GM10266 (cell line): ENCODE measurements at regions not wholly inside any gene's neighbourhood (a gene's known extent, or its start where the extent isn't known, plus 50 kb on each side); places are given as distances from the start of the nearest gene placed in this dataset.

Experiments used
- DNase-seq: peaks from one replicate; pipeline ENCODE4 v3.0.0; 2012; ENCODE audit errors: extremely low spot score
- TF ChIP-seq, protein P1 (sequence below): IDR thresholded peaks from 2 replicates; pipeline ENCODE4 v1.5.1; 2012; ENCODE audit warnings: mild to moderate bottlenecking, low read depth; ENCODE audit not compliant: control insufficient read depth, insufficient read depth; ENCODE audit errors: missing control alignments

DNA sequence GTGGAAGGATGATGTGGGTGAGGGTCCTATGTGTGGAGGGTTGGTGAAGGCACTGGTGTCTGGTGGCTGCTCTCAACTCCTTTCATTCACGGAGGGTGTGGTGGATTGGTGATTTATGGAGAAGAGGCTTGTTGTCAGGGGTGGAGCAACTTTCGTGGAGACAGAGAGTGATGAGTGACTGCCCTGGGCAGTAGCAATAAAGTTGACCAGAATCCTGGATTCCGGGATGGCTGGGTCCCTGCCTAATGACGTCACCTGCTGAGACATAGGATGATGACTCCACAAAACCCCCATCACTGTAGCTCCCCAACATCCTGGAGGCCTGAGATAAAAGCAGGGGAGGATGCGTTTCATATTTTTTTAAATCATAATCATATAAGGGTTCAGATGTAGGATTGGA lies 193.0 kb downstream of the ACKR3 start:
- TF ChIP-seq, protein P1, sequence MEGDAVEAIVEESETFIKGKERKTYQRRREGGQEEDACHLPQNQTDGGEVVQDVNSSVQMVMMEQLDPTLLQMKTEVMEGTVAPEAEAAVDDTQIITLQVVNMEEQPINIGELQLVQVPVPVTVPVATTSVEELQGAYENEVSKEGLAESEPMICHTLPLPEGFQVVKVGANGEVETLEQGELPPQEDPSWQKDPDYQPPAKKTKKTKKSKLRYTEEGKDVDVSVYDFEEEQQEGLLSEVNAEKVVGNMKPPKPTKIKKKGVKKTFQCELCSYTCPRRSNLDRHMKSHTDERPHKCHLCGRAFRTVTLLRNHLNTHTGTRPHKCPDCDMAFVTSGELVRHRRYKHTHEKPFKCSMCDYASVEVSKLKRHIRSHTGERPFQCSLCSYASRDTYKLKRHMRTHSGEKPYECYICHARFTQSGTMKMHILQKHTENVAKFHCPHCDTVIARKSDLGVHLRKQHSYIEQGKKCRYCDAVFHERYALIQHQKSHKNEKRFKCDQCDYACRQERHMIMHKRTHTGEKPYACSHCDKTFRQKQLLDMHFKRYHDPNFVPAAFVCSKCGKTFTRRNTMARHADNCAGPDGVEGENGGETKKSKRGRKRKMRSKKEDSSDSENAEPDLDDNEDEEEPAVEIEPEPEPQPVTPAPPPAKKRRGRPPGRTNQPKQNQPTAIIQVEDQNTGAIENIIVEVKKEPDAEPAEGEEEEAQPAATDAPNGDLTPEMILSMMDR: no peak
- no peak for DNase-seq

DNA sequence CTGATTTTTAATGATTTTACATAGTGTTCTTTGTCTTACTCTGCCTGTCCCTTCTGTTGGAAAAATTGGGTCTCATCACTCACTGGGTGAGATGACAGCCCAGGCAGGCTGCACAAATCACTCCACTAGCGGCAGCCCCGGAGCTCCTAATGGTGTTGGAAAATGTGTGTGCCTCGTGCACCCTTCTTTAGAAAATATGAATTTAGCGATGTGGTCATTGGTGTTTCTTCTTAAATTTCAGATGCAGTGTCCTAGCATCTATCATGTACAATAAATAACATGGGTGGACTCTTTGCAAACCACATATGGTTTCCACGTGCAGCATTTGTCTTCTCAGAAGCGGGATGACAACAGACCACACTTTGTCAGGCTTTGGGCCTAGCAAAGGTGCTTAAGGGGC lies 194.2 kb downstream of the ACKR3 start:
- TF ChIP-seq, protein P1: no peak
- no peak for DNase-seq

DNA sequence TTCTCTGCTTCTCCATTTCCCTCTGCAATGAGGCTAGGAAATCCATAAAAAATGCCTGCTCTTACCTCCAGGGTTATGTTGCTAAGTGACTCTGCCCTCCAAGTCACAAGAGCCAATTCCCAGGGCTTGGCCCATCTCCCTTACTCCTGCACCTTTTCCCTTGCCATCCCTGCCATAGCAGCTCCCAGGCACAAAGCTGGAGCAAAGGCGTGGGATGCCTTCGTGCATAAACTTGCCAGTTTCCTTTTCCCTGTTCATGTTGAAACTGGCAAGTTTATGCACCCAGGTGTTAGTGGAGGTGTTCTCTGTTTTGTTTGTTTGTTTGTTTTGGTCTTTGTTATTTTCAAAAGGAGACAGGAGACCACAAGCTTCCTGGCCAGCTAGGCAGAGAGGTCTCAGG lies 195.1 kb downstream of the ACKR3 start:
- TF ChIP-seq, protein P1: no peak
- no peak for DNase-seq

DNA sequence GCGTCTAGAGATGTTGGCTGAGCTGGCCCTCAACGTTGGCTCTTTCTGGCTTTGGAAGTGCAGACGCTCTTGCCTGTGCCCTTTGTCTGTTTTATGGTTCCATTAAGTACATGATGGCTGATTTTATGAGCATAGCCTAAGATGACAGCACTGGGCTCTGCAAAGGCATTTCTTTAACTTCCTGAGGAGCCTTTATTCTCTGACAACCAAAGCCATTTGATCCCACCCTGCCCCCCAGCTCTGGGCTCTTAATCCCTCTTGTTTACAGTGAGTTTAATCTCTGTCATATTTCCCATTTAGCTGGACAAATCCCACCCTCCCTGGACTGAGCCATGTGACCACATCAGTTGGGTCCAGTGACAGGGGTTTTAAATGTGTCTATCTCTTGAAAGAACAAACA lies 195.9 kb downstream of the ACKR3 start:
- DNase-seq: no peak
- TF ChIP-seq, protein P1: no peak

DNA sequence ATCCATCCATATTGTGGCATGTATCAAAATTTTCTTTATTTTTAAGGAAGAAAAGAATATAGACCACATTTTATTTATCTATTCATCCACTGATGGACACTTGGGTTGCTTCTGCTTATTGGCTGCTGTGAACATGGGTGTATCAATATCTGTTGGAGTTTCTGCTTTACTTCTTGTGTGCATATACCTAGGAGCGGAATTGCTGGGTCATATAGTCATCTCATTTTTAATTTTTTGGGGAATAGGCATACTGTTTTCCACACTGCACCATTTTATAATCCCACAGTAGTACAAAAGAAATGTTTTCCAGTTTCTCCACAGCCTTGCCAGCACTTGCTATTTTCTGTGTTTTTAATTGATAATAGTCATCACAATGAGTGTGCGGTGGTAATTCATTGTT lies 197.2 kb downstream of the ACKR3 start:
- TF ChIP-seq, protein P1: no peak

DNA sequence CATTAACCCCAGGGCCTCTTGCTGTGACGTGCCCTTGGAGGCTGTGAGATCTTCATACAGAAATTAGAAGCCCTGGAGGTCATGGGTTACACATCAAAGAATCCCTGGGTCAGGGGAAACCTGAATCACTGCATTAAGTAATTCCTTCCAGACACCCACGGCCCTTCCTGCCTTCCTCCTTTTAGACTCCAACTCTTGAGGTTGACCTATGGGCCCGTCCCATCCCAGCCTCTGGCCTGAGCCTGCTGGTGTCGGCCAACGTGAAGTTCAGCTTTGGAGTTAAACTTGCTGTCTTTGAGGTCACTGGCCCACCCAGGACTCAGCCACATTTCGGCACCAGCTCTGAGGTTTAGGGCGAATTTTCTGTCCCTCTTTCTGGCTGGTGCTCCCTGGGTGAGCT lies 198.3 kb downstream of the ACKR3 start:
- no peak for DNase-seq
- TF ChIP-seq, protein P1: no peak

More for the DNA sequence above, 197.2 kb downstream of the ACKR3 start:
- DNase-seq: no peak

DNA sequence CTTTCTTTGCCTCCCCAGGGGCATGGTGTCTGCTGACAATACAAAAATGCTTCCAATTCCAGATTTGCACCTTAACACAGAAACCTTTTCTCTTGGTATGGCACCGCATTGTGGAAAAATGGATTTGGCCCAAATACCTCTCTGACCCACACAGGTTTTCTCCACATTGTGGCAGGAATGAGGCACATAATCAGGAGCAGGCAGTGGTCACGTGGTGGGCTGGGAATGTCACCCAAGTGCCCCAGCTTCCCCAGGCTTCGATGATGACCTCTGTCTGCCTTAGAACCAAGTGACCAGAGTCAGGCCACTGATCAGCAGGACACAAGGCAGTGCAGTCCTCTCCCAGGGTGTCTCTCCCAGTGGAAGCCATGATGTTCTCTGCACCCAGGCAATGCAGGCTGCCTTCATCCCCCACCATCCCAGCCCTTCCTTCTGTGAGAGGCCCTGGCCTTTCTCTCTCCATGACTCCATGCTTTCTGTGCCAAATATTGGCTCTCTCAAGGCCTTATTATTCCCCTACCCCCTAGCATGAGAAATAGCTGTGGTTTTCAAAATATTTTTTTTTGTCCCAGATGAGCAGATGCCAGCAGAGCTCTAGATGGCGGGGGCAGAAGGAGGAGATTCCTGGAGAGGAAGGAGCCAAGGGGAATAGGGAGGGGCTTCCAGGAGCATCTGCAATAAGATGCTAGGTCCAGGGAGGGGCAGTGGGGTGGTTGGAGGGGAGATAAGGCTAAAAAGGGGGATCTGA lies 198.9 kb downstream of the ACKR3 start:
- no peak for DNase-seq

More for the DNA sequence above, 198.9 kb downstream of the ACKR3 start:
- TF ChIP-seq, protein P1: no peak
